ENCODE measurements at regions not wholly inside any gene's neighbourhood (a gene's known extent, or its start where the extent isn't known, plus 50 kb on each side); places are given as distances from the start of the nearest gene placed in this dataset.

DNA sequence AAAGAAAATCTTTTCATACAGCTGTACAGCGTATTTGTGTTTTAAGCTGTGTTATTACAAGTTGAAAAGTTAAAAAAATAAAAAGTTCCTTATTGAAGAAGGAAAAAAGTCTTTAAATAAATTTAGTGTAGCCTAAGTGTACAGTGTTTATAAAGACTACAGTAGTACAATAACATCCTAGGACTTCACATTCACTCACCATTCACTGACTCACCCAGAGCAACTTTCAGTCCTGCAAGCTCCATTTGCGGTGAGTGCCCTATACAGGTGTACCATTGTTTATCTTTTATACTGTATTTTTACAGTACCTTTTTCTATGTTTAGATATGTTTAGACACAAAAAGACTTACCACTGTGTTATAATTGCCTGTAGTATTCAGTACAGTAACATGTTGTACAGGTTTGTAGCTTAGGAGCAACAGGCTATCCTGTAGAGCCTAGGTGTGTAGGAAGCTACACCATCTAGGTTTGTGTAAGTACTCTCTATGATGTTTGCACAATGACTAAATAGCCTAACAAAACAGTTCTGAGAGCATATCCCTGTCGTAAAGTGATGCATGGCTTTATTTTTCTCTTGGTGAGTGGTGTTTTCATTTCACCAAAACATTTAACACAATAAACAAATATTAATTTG is 275.2 kb downstream of the DACT1 start:
- Mint-ChIP-seq H3K4me3 (no peak overlapping the region), H3K4me1 (peaks cover 5% of the 10 kb centered on the region), H3K36me3 (ENCODE audit: low read depth) (no peaks in the 10 kb centered on the region)

DNA sequence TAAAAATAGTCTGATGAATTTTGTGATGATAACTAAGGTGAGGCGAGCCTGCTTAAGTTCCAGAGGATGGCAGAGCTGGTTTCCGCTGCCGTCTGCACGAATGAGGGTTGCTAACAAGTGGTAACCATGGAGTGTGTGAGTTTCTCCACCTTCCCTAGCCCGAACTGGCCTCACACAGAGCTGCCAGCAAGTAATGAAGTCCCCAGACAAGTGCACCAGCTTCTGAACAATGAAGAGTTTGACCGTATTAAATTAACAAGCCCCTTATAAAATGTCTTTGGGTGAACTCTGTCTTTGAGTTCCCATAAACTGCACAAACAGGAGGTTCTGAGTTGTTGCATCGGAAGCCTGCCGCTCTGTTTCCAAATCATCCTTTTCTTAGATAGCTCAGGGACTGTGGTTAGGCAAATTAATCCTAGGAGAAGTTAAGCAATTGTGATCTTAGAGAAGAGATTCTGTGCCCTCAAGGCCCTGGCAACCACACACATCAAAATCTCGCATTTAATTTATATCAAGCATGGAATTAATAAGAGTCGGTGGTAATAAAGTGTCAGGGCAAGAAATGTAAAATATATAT is 274.1 kb upstream of the DAAM1 start:
- Histone ChIP-seq H3K4me3 (ENCODE audit: low read length) (no peak overlapping the region), H3K36me3 (ENCODE audit: control insufficient read depth, insufficient read depth, low read length) (no peaks in the 10 kb centered on the region), H3K4me1 (ENCODE audit: control insufficient read depth, insufficient read depth, low read length) (peaks cover 14% of the 10 kb centered on the region), H3K9ac (ENCODE audit: extremely low read depth, low read length, poor library complexity, severe bottlenecking) (no peak overlapping the region), H3K9me3 (ENCODE audit: control insufficient read depth, low read length) (no peaks in the 10 kb centered on the region), H3K27ac (ENCODE audit: low read depth, low read length) (peak overlapping the region; percentile 77), H3K27me3 (ENCODE audit: control insufficient read depth, insufficient read depth, low read length, poor library complexity, severe bottlenecking) (no peaks in the 10 kb centered on the region)
- Mint-ChIP-seq H3K36me3 (ENCODE audit: low read depth) (no peaks in the 10 kb centered on the region), H3K4me1 (peaks cover 15% of the 10 kb centered on the region), H3K27me3 (ENCODE audit: insufficient read depth) (no peaks in the 10 kb centered on the region), H3K4me3 (no peak overlapping the region), H3K9me3 (no peaks in the 10 kb centered on the region), H3K27ac (no peak overlapping the region)
- 81 to 86% methylated on average over 4 to 9 of the region's 10 CpGs for WGBS, 2 experiments (ENCODE audit: insufficient coverage in 1 of 2, insufficient read length in 1 of 2)
- DNase-seq: no peak
- TF ChIP-seq, protein P1, sequence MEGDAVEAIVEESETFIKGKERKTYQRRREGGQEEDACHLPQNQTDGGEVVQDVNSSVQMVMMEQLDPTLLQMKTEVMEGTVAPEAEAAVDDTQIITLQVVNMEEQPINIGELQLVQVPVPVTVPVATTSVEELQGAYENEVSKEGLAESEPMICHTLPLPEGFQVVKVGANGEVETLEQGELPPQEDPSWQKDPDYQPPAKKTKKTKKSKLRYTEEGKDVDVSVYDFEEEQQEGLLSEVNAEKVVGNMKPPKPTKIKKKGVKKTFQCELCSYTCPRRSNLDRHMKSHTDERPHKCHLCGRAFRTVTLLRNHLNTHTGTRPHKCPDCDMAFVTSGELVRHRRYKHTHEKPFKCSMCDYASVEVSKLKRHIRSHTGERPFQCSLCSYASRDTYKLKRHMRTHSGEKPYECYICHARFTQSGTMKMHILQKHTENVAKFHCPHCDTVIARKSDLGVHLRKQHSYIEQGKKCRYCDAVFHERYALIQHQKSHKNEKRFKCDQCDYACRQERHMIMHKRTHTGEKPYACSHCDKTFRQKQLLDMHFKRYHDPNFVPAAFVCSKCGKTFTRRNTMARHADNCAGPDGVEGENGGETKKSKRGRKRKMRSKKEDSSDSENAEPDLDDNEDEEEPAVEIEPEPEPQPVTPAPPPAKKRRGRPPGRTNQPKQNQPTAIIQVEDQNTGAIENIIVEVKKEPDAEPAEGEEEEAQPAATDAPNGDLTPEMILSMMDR (conservative IDR thresholded peaks at IDR 0.05): no peak

More for the DNA sequence above, 275.2 kb downstream of the DACT1 start:
- DNase-seq: no peak
- no peaks in the 10 kb centered on the region for H3K36me3 ChIP-seq (ENCODE audit: control insufficient read depth, insufficient read depth, low read length)
- TF ChIP-seq, protein P1 (conservative IDR thresholded peaks at IDR 0.05): no peak
- no peaks in the 10 kb centered on the region for H3K9me3 Mint-ChIP-seq
- WGBS, 2 experiments (ENCODE audit: insufficient coverage in 1 of 2, insufficient read length in 1 of 2): 100% methylated on average over 2 of the region's 3 CpGs; no CpG with 5 or more reads in 1 of the 2 experiments
- H3K27me3 ChIP-seq (ENCODE audit: control insufficient read depth, insufficient read depth, low read length, poor library complexity, severe bottlenecking): no peaks in the 10 kb centered on the region
- no peak overlapping the region for H3K27ac ChIP-seq (ENCODE audit: low read depth, low read length)
- no peak overlapping the region for H3K9ac ChIP-seq (ENCODE audit: extremely low read depth, low read length, poor library complexity, severe bottlenecking)
- H3K4me3 ChIP-seq (ENCODE audit: low read length): no peak overlapping the region
- H3K9me3 ChIP-seq (ENCODE audit: control insufficient read depth, low read length): no peaks in the 10 kb centered on the region
- H3K27ac Mint-ChIP-seq: no peak overlapping the region
- peaks cover 3% of the 10 kb centered on the region for H3K4me1 ChIP-seq (ENCODE audit: control insufficient read depth, insufficient read depth, low read length)
- no peaks in the 10 kb centered on the region for H3K27me3 Mint-ChIP-seq (ENCODE audit: insufficient read depth)

DNA sequence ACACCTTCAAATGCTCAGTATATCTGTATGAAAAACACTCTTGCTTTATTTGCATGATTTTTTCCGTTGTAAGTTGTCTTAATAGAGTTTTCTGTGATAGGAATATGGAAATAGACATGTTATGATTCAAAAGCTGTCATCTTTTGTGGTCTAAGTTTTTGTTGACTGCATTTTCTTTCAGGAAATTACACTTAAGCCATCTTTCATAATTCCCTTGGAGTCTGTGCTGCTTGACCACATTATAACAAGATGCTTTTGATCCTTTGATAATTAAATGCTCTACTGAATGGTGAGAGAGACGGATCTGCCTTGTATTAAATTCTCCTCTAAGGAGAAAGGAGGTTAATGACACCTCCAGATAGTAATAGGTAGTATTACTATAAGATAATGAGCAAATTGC is 272.8 kb upstream of the DAAM1 start:
- no peaks in the 10 kb centered on the region for H3K9me3 Mint-ChIP-seq
- WGBS, 2 experiments (ENCODE audit: insufficient coverage in 1 of 2, insufficient read length in 1 of 2): 94% methylated on average over 2 of the region's 2 CpGs; no CpG with 5 or more reads in 1 of the 2 experiments

More for the DNA sequence above, 272.8 kb upstream of the DAAM1 start:
- Histone ChIP-seq H3K27me3 (ENCODE audit: control insufficient read depth, insufficient read depth, low read length, poor library complexity, severe bottlenecking) (no peaks in the 10 kb centered on the region), H3K9ac (ENCODE audit: extremely low read depth, low read length, poor library complexity, severe bottlenecking) (no peak overlapping the region), H3K4me3 (ENCODE audit: low read length) (no peak overlapping the region), H3K36me3 (ENCODE audit: control insufficient read depth, insufficient read depth, low read length) (no peaks in the 10 kb centered on the region), H3K9me3 (ENCODE audit: control insufficient read depth, low read length) (no peaks in the 10 kb centered on the region), H3K4me1 (ENCODE audit: control insufficient read depth, insufficient read depth, low read length) (peaks cover 15% of the 10 kb centered on the region), H3K27ac (ENCODE audit: low read depth, low read length) (no peak overlapping the region)
- no peak for DNase-seq
- Mint-ChIP-seq H3K27ac (no peak overlapping the region), H3K36me3 (ENCODE audit: low read depth) (no peaks in the 10 kb centered on the region), H3K4me1 (peaks cover 18% of the 10 kb centered on the region), H3K27me3 (ENCODE audit: insufficient read depth) (no peaks in the 10 kb centered on the region), H3K4me3 (no peak overlapping the region)
- TF ChIP-seq, protein P1 (conservative IDR thresholded peaks at IDR 0.05): no peak

All from endodermal cell (in vitro differentiated cells).